Progenitor cell of endocrine pancreas (in vitro differentiated cells): ENCODE measurements at regions not wholly inside any gene's neighbourhood (a gene's known extent, or its start where the extent isn't known, plus 50 kb on each side); places are given as distances from the start of the nearest gene placed in this dataset.

ENCODE experiments used
- DNase-seq: peaks from one replicate; pipeline ENCODE4 v3.0.0; 2021; ENCODE audit warnings: low spot score; ENCODE audit not compliant: unreplicated experiment
- H3K27ac Mint-ChIP-seq: 2 replicates; pipeline ENCODE4 v1.8.0; 2021; ENCODE audit warnings: mild to moderate bottlenecking, moderate library complexity, mixed read lengths
- H3K27me3 Mint-ChIP-seq: 2 replicates; pipeline ENCODE4 v1.8.0; 2021; ENCODE audit warnings: mixed read lengths
- H3K36me3 Mint-ChIP-seq: 2 replicates; pipeline ENCODE4 v1.8.0; 2022; ENCODE audit warnings: mixed read lengths; ENCODE audit not compliant: insufficient read depth
- H3K4me1 Mint-ChIP-seq: 2 replicates; pipeline ENCODE4 v1.8.0; 2021; ENCODE audit warnings: low read depth, mixed read lengths
- H3K4me3 Mint-ChIP-seq: 2 replicates; pipeline ENCODE4 v1.8.0; 2021; ENCODE audit warnings: low read depth, mild to moderate bottlenecking, moderate library complexity, mixed read lengths
- H3K9me3 Mint-ChIP-seq: 2 replicates; pipeline ENCODE4 v1.8.0; 2021; ENCODE audit warnings: low read depth, mixed read lengths
- TF ChIP-seq, protein P1 (sequence below): fragments of 200-600 bp; sonication (generic); IDR thresholded peaks from one replicate; pipeline ENCODE4 v1.5.0; 2021; ENCODE audit warnings: antibody characterized with exemption, mild to moderate bottlenecking; ENCODE audit not compliant: unreplicated experiment

DNA sequence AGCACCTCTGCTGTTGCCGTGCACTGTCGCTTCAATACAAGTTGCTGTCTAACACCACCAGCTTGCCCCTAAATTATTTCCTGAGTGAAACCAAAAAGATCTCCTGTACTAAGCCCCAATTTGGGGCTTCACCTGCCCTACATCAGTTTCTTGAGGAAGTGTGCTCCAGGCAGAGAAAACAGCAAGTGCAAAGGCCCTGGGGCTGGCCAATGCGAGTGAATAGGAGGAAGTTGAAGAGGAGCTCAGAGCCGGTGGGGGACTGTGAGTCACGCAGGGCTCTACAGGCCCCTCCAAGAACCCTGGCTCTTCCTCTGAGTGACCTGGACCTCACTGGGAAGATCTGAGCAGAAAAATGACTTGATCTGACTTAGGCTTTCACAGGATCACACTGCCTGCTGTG is 117.2 kb downstream of the IPO8 start:
- no peaks in the 10 kb centered on the region for H3K36me3 Mint-ChIP-seq
- no peaks in the 10 kb centered on the region for H3K4me1 Mint-ChIP-seq
- TF ChIP-seq, protein P1, sequence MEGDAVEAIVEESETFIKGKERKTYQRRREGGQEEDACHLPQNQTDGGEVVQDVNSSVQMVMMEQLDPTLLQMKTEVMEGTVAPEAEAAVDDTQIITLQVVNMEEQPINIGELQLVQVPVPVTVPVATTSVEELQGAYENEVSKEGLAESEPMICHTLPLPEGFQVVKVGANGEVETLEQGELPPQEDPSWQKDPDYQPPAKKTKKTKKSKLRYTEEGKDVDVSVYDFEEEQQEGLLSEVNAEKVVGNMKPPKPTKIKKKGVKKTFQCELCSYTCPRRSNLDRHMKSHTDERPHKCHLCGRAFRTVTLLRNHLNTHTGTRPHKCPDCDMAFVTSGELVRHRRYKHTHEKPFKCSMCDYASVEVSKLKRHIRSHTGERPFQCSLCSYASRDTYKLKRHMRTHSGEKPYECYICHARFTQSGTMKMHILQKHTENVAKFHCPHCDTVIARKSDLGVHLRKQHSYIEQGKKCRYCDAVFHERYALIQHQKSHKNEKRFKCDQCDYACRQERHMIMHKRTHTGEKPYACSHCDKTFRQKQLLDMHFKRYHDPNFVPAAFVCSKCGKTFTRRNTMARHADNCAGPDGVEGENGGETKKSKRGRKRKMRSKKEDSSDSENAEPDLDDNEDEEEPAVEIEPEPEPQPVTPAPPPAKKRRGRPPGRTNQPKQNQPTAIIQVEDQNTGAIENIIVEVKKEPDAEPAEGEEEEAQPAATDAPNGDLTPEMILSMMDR, result no peak
- no peak for DNase-seq
- H3K27me3 Mint-ChIP-seq, result no peaks in the 10 kb centered on the region
- H3K9me3 Mint-ChIP-seq, result peaks cover 3% of the 10 kb centered on the region
- no peak overlapping the region for H3K27ac Mint-ChIP-seq
- H3K4me3 Mint-ChIP-seq, result no peak overlapping the region

DNA sequence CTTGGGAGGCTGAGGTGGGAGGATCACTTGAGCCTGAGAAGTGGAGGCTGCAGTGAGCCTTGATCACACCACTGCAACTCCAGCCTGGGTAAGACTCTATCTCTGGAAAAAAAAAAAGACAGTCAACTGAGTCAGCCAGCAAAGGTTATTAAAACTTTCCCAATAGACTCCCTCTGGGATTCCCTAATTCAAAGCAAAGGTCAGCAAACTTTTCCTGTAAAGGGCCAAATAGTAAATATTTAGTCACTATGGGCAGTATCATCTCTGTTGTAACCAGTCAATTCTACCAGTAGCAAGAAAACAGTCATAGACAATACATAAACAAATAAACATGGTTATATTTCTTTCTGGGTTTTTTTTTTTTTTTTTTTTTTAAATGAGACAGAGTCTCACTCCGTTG is 122.5 kb downstream of the IPO8 start:
- H3K4me3 Mint-ChIP-seq, result no peak overlapping the region
- peaks cover 3% of the 10 kb centered on the region for H3K9me3 Mint-ChIP-seq
- no peaks in the 10 kb centered on the region for H3K27me3 Mint-ChIP-seq
- H3K4me1 Mint-ChIP-seq, result no peaks in the 10 kb centered on the region
- H3K36me3 Mint-ChIP-seq, result no peaks in the 10 kb centered on the region
- no peak overlapping the region for H3K27ac Mint-ChIP-seq
- TF ChIP-seq, protein P1, result no peak
- DNase-seq, result no peak

DNA sequence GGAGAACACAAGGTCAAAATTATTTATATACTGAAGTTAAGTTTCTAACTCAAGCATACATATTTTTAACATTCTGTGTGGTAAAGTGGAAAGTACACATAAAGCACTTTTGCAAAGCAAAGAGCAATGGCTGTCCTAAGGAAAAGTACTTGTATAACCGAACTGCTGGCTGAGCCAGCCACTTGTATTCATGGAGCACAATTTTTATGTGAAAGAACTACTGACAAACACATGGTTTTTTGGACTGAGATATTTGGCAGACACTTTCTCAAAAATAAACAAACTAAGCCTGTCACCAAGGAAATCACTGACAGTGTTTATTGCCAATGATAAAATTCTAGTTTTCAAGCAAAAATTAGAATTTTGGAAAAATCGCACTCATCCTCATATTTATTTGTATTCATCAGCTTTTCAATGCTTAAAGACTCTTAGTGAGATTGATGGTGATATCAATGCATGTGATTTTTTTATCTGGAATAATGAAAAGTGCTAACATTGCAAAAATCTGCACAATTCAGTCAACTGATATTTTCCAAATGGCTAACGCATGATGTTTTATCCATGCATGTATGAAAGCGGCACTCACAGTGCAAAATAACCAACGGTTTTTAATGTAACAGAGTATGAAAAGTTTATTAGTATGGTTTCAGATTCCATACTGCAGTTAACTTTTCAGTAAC is 125.3 kb downstream of the IPO8 start:
- no peaks in the 10 kb centered on the region for H3K36me3 Mint-ChIP-seq
- no peak overlapping the region for H3K27ac Mint-ChIP-seq
- H3K27me3 Mint-ChIP-seq, result no peaks in the 10 kb centered on the region
- H3K4me1 Mint-ChIP-seq, result no peaks in the 10 kb centered on the region
- peaks cover 4% of the 10 kb centered on the region for H3K9me3 Mint-ChIP-seq
- TF ChIP-seq, protein P1, result no peak
- no peak for DNase-seq
- no peak overlapping the region for H3K4me3 Mint-ChIP-seq

DNA sequence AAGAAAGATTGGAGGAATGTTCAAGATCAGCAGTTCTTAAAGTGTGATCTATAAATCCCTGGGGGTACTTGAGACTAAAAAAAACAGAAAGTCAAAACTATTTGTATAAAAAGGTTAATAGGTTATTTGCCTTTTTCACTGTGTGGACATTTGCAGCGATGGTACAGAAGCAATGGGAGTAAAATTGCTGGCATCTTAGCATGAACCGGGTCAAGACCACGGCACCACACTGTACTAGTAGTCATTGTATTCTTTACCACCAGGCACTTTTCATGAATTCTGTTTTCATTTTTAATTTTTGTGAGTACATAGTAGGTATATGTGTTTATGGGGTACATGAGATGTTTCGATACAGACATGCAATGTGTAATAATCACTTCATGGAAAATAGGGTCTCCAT is 126.2 kb downstream of the IPO8 start:
- H3K27ac Mint-ChIP-seq, result no peak overlapping the region
- no peaks in the 10 kb centered on the region for H3K27me3 Mint-ChIP-seq
- TF ChIP-seq, protein P1, result no peak
- H3K4me1 Mint-ChIP-seq, result no peaks in the 10 kb centered on the region
- no peak overlapping the region for H3K4me3 Mint-ChIP-seq
- DNase-seq, result no peak
- no peaks in the 10 kb centered on the region for H3K36me3 Mint-ChIP-seq
- H3K9me3 Mint-ChIP-seq, result peaks cover 4% of the 10 kb centered on the region

DNA sequence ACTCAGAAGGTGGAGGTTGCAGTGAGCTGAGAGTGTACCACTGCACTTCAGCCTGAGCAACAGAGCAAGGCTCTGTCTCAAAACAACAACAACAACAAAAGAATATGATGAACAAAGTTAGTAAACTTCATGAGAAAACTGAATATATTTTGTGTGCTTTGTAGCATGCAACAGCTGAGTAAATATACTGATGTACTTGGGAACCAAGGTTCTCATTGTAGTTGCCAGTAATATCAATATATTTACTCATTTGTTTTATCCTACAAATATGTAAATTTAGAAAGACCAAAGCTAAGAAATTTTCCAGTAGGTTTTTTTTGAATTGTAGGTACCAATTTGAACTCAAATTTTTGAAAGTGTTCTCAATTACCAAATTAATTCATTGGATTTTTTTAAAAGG is 127.2 kb downstream of the IPO8 start:
- TF ChIP-seq, protein P1, result no peak
- Mint-ChIP-seq H3K27ac (no peak overlapping the region), H3K9me3 (peaks cover 4% of the 10 kb centered on the region), H3K27me3 (no peaks in the 10 kb centered on the region), H3K36me3 (no peaks in the 10 kb centered on the region), H3K4me1 (no peaks in the 10 kb centered on the region), H3K4me3 (no peak overlapping the region)
- no peak for DNase-seq
